ENCODE measurements at regions not wholly inside any gene's neighbourhood (a gene's known extent, or its start where the extent isn't known, plus 50 kb on each side); places are given as distances from the start of the nearest gene placed in this dataset.

- peaks cover 0 to 29% (median 8%) of the 10 kb centered on the region in 4 donors for H3K9me3 ChIP-seq (ENCODE audit: control insufficient read depth in 4 of 4, insufficient read depth in 3 of 4, low read length in 3 of 4)
- ATAC-seq (ENCODE audit: insufficient read depth, low FRiP score) (no peak), DNase-seq (peak in 1 of 3 donors; percentile 9)
- WGBS, 2 donors, result 60 to 66% methylated on average over 3 of the region's 3 CpGs
- TF ChIP-seq, protein P1, sequence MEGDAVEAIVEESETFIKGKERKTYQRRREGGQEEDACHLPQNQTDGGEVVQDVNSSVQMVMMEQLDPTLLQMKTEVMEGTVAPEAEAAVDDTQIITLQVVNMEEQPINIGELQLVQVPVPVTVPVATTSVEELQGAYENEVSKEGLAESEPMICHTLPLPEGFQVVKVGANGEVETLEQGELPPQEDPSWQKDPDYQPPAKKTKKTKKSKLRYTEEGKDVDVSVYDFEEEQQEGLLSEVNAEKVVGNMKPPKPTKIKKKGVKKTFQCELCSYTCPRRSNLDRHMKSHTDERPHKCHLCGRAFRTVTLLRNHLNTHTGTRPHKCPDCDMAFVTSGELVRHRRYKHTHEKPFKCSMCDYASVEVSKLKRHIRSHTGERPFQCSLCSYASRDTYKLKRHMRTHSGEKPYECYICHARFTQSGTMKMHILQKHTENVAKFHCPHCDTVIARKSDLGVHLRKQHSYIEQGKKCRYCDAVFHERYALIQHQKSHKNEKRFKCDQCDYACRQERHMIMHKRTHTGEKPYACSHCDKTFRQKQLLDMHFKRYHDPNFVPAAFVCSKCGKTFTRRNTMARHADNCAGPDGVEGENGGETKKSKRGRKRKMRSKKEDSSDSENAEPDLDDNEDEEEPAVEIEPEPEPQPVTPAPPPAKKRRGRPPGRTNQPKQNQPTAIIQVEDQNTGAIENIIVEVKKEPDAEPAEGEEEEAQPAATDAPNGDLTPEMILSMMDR (IDR thresholded peaks at IDR 0.05; ENCODE audit: control extremely low read depth, extremely low read depth), result no peak
- no peak overlapping the region for H3K4me3 ChIP-seq
- H3K27me3 ChIP-seq (ENCODE audit: control insufficient read depth in 3 of 3, insufficient read depth in 3 of 3, low read length in 2 of 3), result no peaks in the 10 kb centered on the region
- H3K36me3 ChIP-seq (ENCODE audit: control insufficient read depth in 4 of 4, insufficient read depth in 4 of 4, low read length in 4 of 4), result no peaks in the 10 kb centered on the region
- H3K9ac ChIP-seq (ENCODE audit: insufficient read depth in 1 of 2, low read length in 2 of 2), result no peak overlapping the region
- H3K27ac ChIP-seq (ENCODE audit: low read depth in 1 of 2, low read length in 1 of 2), result no peak overlapping the region
- no peaks in the 10 kb centered on the region for H3K4me1 ChIP-seq (ENCODE audit: control insufficient read depth in 5 of 5, insufficient read depth in 5 of 5, low read length in 5 of 5)
Measured at GRCh38 chr16:35714665-35715064, 2255.3 kb downstream of the TP53TG3F start.

DNA sequence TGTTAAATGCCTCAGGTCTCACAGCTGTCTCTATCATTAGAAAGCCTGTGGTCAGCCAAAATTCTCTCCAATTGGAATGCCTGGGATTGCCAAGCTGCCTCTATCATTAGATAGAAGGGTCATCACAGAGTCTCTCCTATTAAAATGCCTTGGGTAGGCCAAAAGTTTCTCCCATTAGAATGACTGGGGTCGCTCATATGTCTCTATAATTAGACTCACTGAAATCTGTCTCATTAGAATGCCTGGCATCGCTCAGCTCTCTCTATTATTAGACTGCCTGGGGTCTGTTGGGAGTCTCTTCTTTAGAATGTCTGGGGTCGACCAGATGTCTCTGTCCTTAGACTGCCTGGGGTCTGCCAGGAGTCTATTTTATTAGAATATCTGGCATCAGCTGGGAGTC lies 2265.1 kb downstream of the TP53TG3F start:
- no peak overlapping the region for H3K4me3 ChIP-seq
- ATAC-seq (ENCODE audit: insufficient read depth, low FRiP score) (no peak), DNase-seq (no peak)
- H3K4me1 ChIP-seq (ENCODE audit: control insufficient read depth in 5 of 5, insufficient read depth in 5 of 5, low read length in 5 of 5), result no peaks in the 10 kb centered on the region
- H3K36me3 ChIP-seq (ENCODE audit: control insufficient read depth in 4 of 4, insufficient read depth in 4 of 4, low read length in 4 of 4), result no peaks in the 10 kb centered on the region
- TF ChIP-seq, protein P1 (IDR thresholded peaks at IDR 0.05; ENCODE audit: control extremely low read depth, extremely low read depth), result no peak
- H3K9ac ChIP-seq (ENCODE audit: insufficient read depth in 1 of 2, low read length in 2 of 2), result no peak overlapping the region
- H3K27me3 ChIP-seq (ENCODE audit: control insufficient read depth in 3 of 3, insufficient read depth in 3 of 3, low read length in 2 of 3), result no peaks in the 10 kb centered on the region
- H3K27ac ChIP-seq (ENCODE audit: low read depth in 1 of 2, low read length in 1 of 2), result no peak overlapping the region
- WGBS, 2 donors, result 44 to 47% methylated on average over 3 of the region's 3 CpGs
- peaks cover 0 to 60% (median 11%) of the 10 kb centered on the region in 4 donors for H3K9me3 ChIP-seq (ENCODE audit: control insufficient read depth in 4 of 4, insufficient read depth in 3 of 4, low read length in 3 of 4)

DNA sequence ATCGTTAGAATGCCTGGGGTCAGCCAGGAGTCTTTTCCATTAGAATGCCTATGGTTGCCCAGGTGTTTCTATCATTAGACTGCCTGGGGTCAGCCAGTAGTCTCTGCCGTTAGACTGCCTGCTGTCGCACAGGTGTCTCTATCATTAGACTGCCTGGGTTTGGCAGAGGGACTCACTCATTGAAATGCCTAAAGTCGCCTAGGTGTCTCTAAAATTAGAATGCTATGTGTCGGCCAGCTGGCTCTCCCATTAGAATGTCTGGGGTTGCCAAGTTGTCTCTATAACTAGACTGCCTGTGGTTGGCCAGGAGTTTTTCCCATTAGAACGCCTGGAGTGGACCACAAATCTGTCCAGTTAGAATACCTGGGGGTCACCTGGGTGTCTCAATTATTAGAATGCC lies 2266.5 kb downstream of the TP53TG3F start:
- WGBS, 2 donors, result 69% methylated on average over 6 of the region's 6 CpGs
- ATAC-seq (ENCODE audit: insufficient read depth, low FRiP score) (no peak), DNase-seq (no peak)
- H3K36me3 ChIP-seq (ENCODE audit: control insufficient read depth in 4 of 4, insufficient read depth in 4 of 4, low read length in 4 of 4), result no peaks in the 10 kb centered on the region
- H3K27ac ChIP-seq (ENCODE audit: low read depth in 1 of 2, low read length in 1 of 2), result no peak overlapping the region
- no peaks in the 10 kb centered on the region for H3K27me3 ChIP-seq (ENCODE audit: control insufficient read depth in 3 of 3, insufficient read depth in 3 of 3, low read length in 2 of 3)
- no peaks in the 10 kb centered on the region for H3K4me1 ChIP-seq (ENCODE audit: control insufficient read depth in 5 of 5, insufficient read depth in 5 of 5, low read length in 5 of 5)
- H3K4me3 ChIP-seq, result no peak overlapping the region
- TF ChIP-seq, protein P1 (IDR thresholded peaks at IDR 0.05; ENCODE audit: control extremely low read depth, extremely low read depth), result no peak
- H3K9ac ChIP-seq (ENCODE audit: insufficient read depth in 1 of 2, low read length in 2 of 2), result no peak overlapping the region
- H3K9me3 ChIP-seq (ENCODE audit: control insufficient read depth in 4 of 4, insufficient read depth in 3 of 4, low read length in 3 of 4), result peaks cover 0 to 61% (median 14%) of the 10 kb centered on the region in 4 donors

GRCh38 chr16:35730251-35730650 lies 2270.8 kb downstream of the TP53TG3F start:
- Histone ChIP-seq H3K9me3 (ENCODE audit: control insufficient read depth in 4 of 4, insufficient read depth in 3 of 4, low read length in 3 of 4) (peaks cover 0 to 37% (median 8%) of the 10 kb centered on the region in 4 donors), H3K4me1 (ENCODE audit: control insufficient read depth in 5 of 5, insufficient read depth in 5 of 5, low read length in 5 of 5) (no peaks in the 10 kb centered on the region), H3K27me3 (ENCODE audit: control insufficient read depth in 3 of 3, insufficient read depth in 3 of 3, low read length in 2 of 3) (no peaks in the 10 kb centered on the region), H3K9ac (ENCODE audit: insufficient read depth in 1 of 2, low read length in 2 of 2) (no peak overlapping the region), H3K4me3 (no peak overlapping the region), H3K27ac (ENCODE audit: low read depth in 1 of 2, low read length in 1 of 2) (no peak overlapping the region), H3K36me3 (ENCODE audit: control insufficient read depth in 4 of 4, insufficient read depth in 4 of 4, low read length in 4 of 4) (no peaks in the 10 kb centered on the region)
- TF ChIP-seq, protein P1 (IDR thresholded peaks at IDR 0.05; ENCODE audit: control extremely low read depth, extremely low read depth), result no peak
- no peak for ATAC-seq (ENCODE audit: insufficient read depth, low FRiP score)
- 49 to 52% methylated on average over 5 of the region's 5 CpGs for WGBS, 2 donors
- no peak for DNase-seq
